ENCODE measurements at regions not wholly inside any gene's neighbourhood (a gene's known extent, or its start where the extent isn't known, plus 50 kb on each side); places are given as distances from the start of the nearest gene placed in this dataset.

- no peak overlapping the region for H3K4me3 ChIP-seq (ENCODE audit: low read depth, low read length)
- H3K27me3 ChIP-seq (replicated peaks) = no peaks in the 10 kb centered on the region
- TF ChIP-seq CTCF (IDR thresholded peaks at IDR 0.05; ENCODE audit: low read depth, low read length, missing control alignments) = no peak
- H3K27ac ChIP-seq = no peak overlapping the region
- in situ Hi-C loops (cut with HindIII; ENCODE audit: low pct_ligation_motif_present, low sequenced_read_pairs) = no loop called here
- no peak for DNase-seq
- H3K36me3 ChIP-seq (replicated peaks) = no peaks in the 10 kb centered on the region
Measured at GRCh38 chr4:79209081-79209480, 116.8 kb downstream of the NAA11 start.

- H3K27ac ChIP-seq = no peak overlapping the region
- H3K4me3 ChIP-seq (ENCODE audit: low read depth, low read length) = no peak overlapping the region
- in situ Hi-C loops (cut with HindIII; ENCODE audit: low pct_ligation_motif_present, low sequenced_read_pairs) = no loop called here
- DNase-seq = no peak
- no peaks in the 10 kb centered on the region for H3K36me3 ChIP-seq (replicated peaks)
- TF ChIP-seq CTCF (IDR thresholded peaks at IDR 0.05; ENCODE audit: low read depth, low read length, missing control alignments) = no peak
- no peaks in the 10 kb centered on the region for H3K27me3 ChIP-seq (replicated peaks)
Measured at GRCh38 chr4:79207281-79207680, 118.6 kb downstream of the NAA11 start.

- TF ChIP-seq CTCF (IDR thresholded peaks at IDR 0.05; ENCODE audit: low read depth, low read length, missing control alignments) = no peak
- no peak for DNase-seq
- H3K36me3 ChIP-seq (replicated peaks) = no peaks in the 10 kb centered on the region
- in situ Hi-C loops (cut with HindIII; ENCODE audit: low pct_ligation_motif_present, low sequenced_read_pairs) = no loop called here
- H3K27me3 ChIP-seq (replicated peaks) = no peaks in the 10 kb centered on the region
- H3K4me3 ChIP-seq (ENCODE audit: low read depth, low read length) = no peak overlapping the region
- no peak overlapping the region for H3K27ac ChIP-seq
Measured at GRCh38 chr4:79206660-79207059, 119.2 kb downstream of the NAA11 start.

- no peak overlapping the region for H3K27ac ChIP-seq
- H3K36me3 ChIP-seq (replicated peaks) = no peaks in the 10 kb centered on the region
- H3K4me3 ChIP-seq (ENCODE audit: low read depth, low read length) = no peak overlapping the region
- TF ChIP-seq CTCF (IDR thresholded peaks at IDR 0.05; ENCODE audit: low read depth, low read length, missing control alignments) = no peak
- in situ Hi-C loops (cut with HindIII; ENCODE audit: low pct_ligation_motif_present, low sequenced_read_pairs) = no loop called here
- no peak for DNase-seq
- no peaks in the 10 kb centered on the region for H3K27me3 ChIP-seq (replicated peaks)
Measured at GRCh38 chr4:79205121-79205520, 120.7 kb downstream of the NAA11 start.

GRCh38 chr4:79201971-79202370 lies 123.9 kb downstream of the NAA11 start:
- DNase-seq = no peak
- H3K36me3 ChIP-seq (replicated peaks) = no peaks in the 10 kb centered on the region
- no peaks in the 10 kb centered on the region for H3K27me3 ChIP-seq (replicated peaks)
- H3K4me3 ChIP-seq (ENCODE audit: low read depth, low read length) = no peak overlapping the region
- no peak for TF ChIP-seq CTCF (IDR thresholded peaks at IDR 0.05; ENCODE audit: low read depth, low read length, missing control alignments)
- in situ Hi-C loops (cut with HindIII; ENCODE audit: low pct_ligation_motif_present, low sequenced_read_pairs) = no loop called here
- H3K27ac ChIP-seq = no peak overlapping the region

- Histone ChIP-seq H3K4me3 (ENCODE audit: low read depth, low read length) (no peak overlapping the region), H3K27me3 (replicated peaks) (no peaks in the 10 kb centered on the region), H3K27ac (no peak overlapping the region), H3K36me3 (replicated peaks) (no peaks in the 10 kb centered on the region)
- DNase-seq = no peak
- no peak for TF ChIP-seq CTCF (IDR thresholded peaks at IDR 0.05; ENCODE audit: low read depth, low read length, missing control alignments)
- in situ Hi-C loops (cut with HindIII; ENCODE audit: low pct_ligation_motif_present, low sequenced_read_pairs) = no loop called here
Measured at GRCh38 chr4:79199743-79200142, 126.1 kb downstream of the NAA11 start.
